Mesothelial cell of epicardium (in vitro differentiated cells): ENCODE measurements at regions not wholly inside any gene's neighbourhood (a gene's known extent, or its start where the extent isn't known, plus 50 kb on each side); places are given as distances from the start of the nearest gene placed in this dataset.
"Not testable (repeated sequence)": the region's sequence is repeated elsewhere in the genome, so short reads cannot be mapped to it uniquely, and the experiment has no call there.

Experiments
- DNase-seq, 2 experiments: peaks; one replicate each; pipeline ENCODE4 v3.0.0; 2021; ENCODE audit warnings: low spot score in 2 of 2; ENCODE audit not compliant: unreplicated experiment in 2 of 2
- H3K27ac Mint-ChIP-seq: 2 replicates; pipeline ENCODE4 v1.8.0; 2021; ENCODE audit warnings: mixed read lengths
- H3K27me3 Mint-ChIP-seq: 2 replicates; pipeline ENCODE4 v1.8.0; 2021; ENCODE audit warnings: low read depth, mixed read lengths
- H3K36me3 Mint-ChIP-seq: 2 replicates; pipeline ENCODE4 v1.8.0; 2021; ENCODE audit warnings: mixed read lengths
- H3K4me1 Mint-ChIP-seq: 2 replicates; pipeline ENCODE4 v1.8.0; 2021; ENCODE audit warnings: mixed read lengths
- H3K4me3 Mint-ChIP-seq: 2 replicates; pipeline ENCODE4 v1.8.0; 2021; ENCODE audit warnings: mild to moderate bottlenecking, moderate library complexity, mixed read lengths
- H3K9me3 Mint-ChIP-seq: 2 replicates; pipeline ENCODE4 v1.8.0; 2021; ENCODE audit warnings: mixed read lengths

DNA sequence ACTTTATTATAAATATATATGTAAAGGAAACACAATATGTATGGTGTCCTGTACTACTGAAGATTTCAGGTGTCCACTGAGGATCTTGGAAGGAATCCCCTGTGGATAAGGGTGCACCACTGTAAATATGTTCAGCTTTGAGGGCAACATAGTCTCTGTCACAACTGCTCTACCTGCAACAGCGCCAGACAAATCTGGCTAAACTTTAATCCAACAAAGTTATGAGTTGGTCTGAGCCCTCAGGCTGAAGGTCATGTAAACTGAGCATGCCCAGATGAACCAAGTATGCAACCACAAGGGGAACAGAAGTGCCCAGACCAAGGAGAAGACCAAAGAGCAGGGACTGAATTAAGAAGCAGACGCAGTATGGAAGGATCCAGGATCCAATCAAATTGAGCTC is 1541.2 kb downstream of the SPATA31A7 start:
- not testable (repeated sequence) for H3K4me1 Mint-ChIP-seq, H3K27ac Mint-ChIP-seq, H3K36me3 Mint-ChIP-seq, H3K27me3 Mint-ChIP-seq, DNase-seq, H3K9me3 Mint-ChIP-seq, H3K4me3 Mint-ChIP-seq

DNA sequence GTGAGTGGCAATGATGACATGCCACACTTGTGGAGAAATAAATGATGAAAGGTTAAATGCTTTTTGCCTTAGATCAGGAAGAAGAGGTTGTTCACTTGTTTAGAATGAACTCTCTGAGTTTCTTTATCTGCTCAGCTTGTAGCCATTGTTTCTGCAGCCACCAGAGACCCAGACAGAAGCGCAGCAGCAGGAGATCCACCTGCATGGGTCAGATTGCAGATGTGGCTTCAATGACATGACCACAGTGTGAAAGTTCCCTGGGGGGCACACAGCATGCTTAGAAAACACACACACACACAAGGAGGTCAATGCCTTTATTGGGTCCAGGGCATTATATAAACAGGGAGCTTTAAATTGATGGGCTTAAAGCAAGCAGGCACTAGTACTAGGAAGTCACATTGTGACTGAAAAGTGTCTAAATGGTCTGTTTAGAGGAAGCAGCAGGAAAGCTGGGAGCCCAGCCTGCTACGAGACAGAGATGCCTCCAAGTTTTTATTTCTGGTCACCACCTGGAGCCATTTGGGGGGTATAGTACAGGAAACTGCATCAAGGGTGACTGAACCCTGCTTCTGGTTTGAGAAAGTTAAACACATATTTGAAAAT is 1547.3 kb downstream of the SPATA31A7 start:
- H3K36me3 Mint-ChIP-seq, H3K9me3 Mint-ChIP-seq, H3K27me3 Mint-ChIP-seq, DNase-seq, H3K27ac Mint-ChIP-seq, H3K4me1 Mint-ChIP-seq, H3K4me3 Mint-ChIP-seq: not testable (repeated sequence)

DNA sequence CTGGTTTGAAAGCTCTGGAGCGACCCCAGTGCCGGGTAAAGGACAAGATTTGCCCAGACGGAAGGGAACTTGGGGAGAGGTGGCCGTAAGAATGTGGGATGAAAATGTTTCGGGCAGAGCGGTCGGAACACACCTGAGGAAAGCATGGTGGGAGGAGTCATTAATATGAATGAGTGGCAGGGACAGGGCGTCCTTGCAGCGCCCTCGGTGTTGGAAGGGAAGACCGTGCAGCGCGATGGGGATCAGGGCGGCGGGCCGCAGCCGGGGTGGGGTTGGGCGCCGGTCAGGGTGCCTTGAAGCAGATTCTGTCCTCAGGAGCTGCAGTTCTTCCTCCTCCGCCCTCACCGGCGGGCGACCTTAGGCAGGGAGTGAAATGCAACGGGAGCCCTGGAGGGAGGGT is 1548.1 kb downstream of the SPATA31A7 start:
- not testable (repeated sequence) for DNase-seq, H3K36me3 Mint-ChIP-seq, H3K9me3 Mint-ChIP-seq, H3K4me1 Mint-ChIP-seq, H3K27ac Mint-ChIP-seq, H3K4me3 Mint-ChIP-seq, H3K27me3 Mint-ChIP-seq

DNA sequence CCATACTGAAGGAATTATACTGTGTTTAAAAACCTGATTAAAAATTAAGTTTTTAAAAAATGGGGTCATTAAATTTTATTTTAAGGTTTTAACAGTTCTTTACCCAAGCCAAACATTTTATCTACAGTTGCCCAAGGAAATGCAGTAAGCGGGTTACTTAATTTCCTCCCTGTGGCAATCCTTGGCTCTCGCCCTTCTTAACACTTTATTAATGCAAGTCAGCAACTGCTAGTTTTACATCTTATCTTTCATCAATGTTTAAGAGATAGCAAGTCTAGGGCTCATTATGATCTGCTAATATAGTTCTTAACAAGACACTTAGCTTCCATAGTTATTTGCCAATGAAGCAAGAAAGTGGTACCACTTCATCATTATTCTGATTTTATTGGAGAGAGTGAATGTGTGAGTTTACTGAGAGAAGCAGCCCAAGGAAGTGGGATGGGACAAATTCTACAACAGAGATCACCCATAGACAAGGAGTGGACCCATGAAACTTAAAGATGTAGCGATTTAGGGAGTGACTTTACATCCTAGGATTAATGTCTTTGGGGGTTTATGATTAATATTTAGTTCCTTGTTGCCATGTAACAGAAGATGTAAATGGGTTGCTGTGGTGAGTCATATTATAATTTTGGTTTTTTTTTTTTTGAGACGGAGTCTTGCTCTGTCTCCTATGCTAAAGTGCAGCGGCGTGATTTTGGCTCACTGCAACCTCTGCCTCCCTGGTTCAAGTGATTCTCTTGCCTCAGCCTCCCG is 1556.1 kb downstream of the SPATA31A7 start:
- not testable (repeated sequence) for H3K4me1 Mint-ChIP-seq, H3K27me3 Mint-ChIP-seq, DNase-seq, H3K36me3 Mint-ChIP-seq, H3K4me3 Mint-ChIP-seq, H3K27ac Mint-ChIP-seq, H3K9me3 Mint-ChIP-seq
